GM12878 (cell line): ENCODE measurements at regions not wholly inside any gene's neighbourhood (a gene's known extent, or its start where the extent isn't known, plus 50 kb on each side); places are given as distances from the start of the nearest gene placed in this dataset.

ENCODE experiments used
- ATAC-seq: fragments of 200-7000 bp; cut with Tn5 transposase; 3 replicates; pipeline ENCODE4 v1.9.1; 2020; ENCODE audit warnings: mild to moderate bottlenecking, moderate library complexity
- BruUV-seq: library from RNA; stranded (reverse); fragments of 400-500 nt; replicated peaks from 2 replicates; lab custom pipeline; 2021; lab: Mats Ljungman, UMichigan
- CTCF ChIA-PET: fragments of 300-600 bp; sonication (Branson Sonifier 250); formaldehyde crosslinking; extraction: SDS; loops from one replicate; lab custom pipeline; 2021; ENCODE audit warnings: inconsistent platforms; lab: Yijun Ruan, JAX
- POLR2A ChIA-PET: fragments of 350-600 bp; formaldehyde crosslinking; extraction: SDS; loops from one replicate; lab custom pipeline; 2021; ENCODE audit warnings: inconsistent platforms; lab: Charles Lee
- RAD21 ChIA-PET: fragments of 300-600 bp; sonication (Branson Sonifier 250); formaldehyde crosslinking; loops from one replicate; lab custom pipeline; 2023; ENCODE audit warnings: antibody characterized with exemption; ENCODE audit not compliant: unreplicated experiment; lab: Charles Lee
- SMC1A ChIA-PET: fragments of 300-600 bp; sonication (Branson Sonifier 250); formaldehyde crosslinking; loops from one replicate; lab custom pipeline; 2023; ENCODE audit not compliant: unreplicated experiment, uncharacterized antibody; lab: Charles Lee
- DNase-seq: peaks from one replicate; pipeline ENCODE4 v3.0.0-alpha.2; 2011; ENCODE audit warnings: low read depth, low spot score
- FAIRE-seq: peaks from 3 replicates; lab custom pipeline; 2011; peaks lifted over from hg19 to GRCh38; lab: Jason Lieb, UNC
- H2AFZ ChIP-seq: 2 replicates; pipeline ENCODE4 v1.6.0; 2011; ENCODE audit warnings: low read depth, low read length, control low read depth; ENCODE audit not compliant: control insufficient read depth
- H3K27ac ChIP-seq: 2 replicates; pipeline ENCODE4 v1.5.1; 2011; ENCODE audit warnings: control low read depth; ENCODE audit not compliant: control insufficient read depth, insufficient read depth
- H3K27me3 ChIP-seq, 2 experiments: replicated peaks in 1 of 2; 2 replicates each; pipeline versions ENCODE4 v1.6.0 to v1.6.1; 2011; ENCODE audit warnings: low read length in 1 of 2; ENCODE audit not compliant: control insufficient read depth in 2 of 2, insufficient read depth in 2 of 2
- H3K36me3 ChIP-seq, 2 experiments: 2 replicates each; pipeline ENCODE4 v1.5.1; 2011; ENCODE audit warnings: low read length in 1 of 2; ENCODE audit not compliant: control insufficient read depth in 2 of 2, insufficient read depth in 2 of 2
- H3K4me1 ChIP-seq: 2 replicates; pipeline ENCODE4 v1.6.1; 2011; ENCODE audit warnings: mild to moderate bottlenecking, low read length, moderate library complexity, mixed read lengths; ENCODE audit not compliant: control insufficient read depth, insufficient read depth
- H3K4me2 ChIP-seq: 2 replicates; pipeline ENCODE4 v1.6.0; 2011; ENCODE audit warnings: control low read depth; ENCODE audit not compliant: control insufficient read depth, insufficient read depth
- H3K4me3 ChIP-seq: fragments of 200-600 bp; sonication (generic); 2 replicates; pipeline ENCODE4 v1.5.1; 2016
- H3K79me2 ChIP-seq: 2 replicates; pipeline ENCODE4 v1.6.0; 2011; ENCODE audit warnings: low read length; ENCODE audit not compliant: control insufficient read depth, insufficient read depth
- H3K9ac ChIP-seq: 2 replicates; pipeline ENCODE4 v1.8.0; 2011; ENCODE audit warnings: low read length, control low read depth, mixed read lengths; ENCODE audit not compliant: control insufficient read depth, insufficient read depth
- H3K9me3 ChIP-seq: replicated peaks from 3 replicates; pipeline ENCODE4 v1.5.1; 2011; ENCODE audit warnings: mild to moderate bottlenecking, low read length; ENCODE audit not compliant: control insufficient read depth, insufficient read depth
- H4K20me1 ChIP-seq: 2 replicates; pipeline ENCODE4 v1.6.0; 2011; ENCODE audit not compliant: control insufficient read depth, insufficient read depth
- NR2C1 ChIP-seq: fragments of 450-650 bp; IDR thresholded peaks from 2 replicates; pipeline ENCODE4 v1.6.1; 2017; ENCODE audit warnings: antibody characterized with exemption, mild to moderate bottlenecking, moderate library complexity
- SP1 ChIP-seq: IDR thresholded peaks from one replicate; pipeline ENCODE4 v1.6.1; 2011; ENCODE audit warnings: low read depth, low read length
- WGBS: methylation state at CpG from one replicate; pipeline ENCODE4 v1.1.6; 2016; ENCODE audit warnings: low lambda C conversion rate; ENCODE audit not compliant: insufficient replicate concordance, insufficient coverage; ENCODE audit errors: missing lambda C conversion rate; 5-methylcytosine and 5-hydroxymethylcytosine counted together
- in situ Hi-C: fragments of 300-500 bp; cut with MboI; formaldehyde crosslinking; loops from 9 replicates; pipeline ENCODE4 v1.14.3; 2018; ENCODE audit warnings: mixed read lengths
- intact Hi-C: fragments of 100-400 bp; cut with micrococcal nuclease; formaldehyde crosslinking; loops from one replicate; pipeline ENCODE4 v1.14.2; 2022; ENCODE audit not compliant: unreplicated experiment
- TF ChIP-seq, protein P1 (sequence below): IDR thresholded peaks from 2 replicates; pipeline ENCODE4 v1.6.1; 2012; ENCODE audit warnings: improper control_type of control experiment, low read depth, low read length; ENCODE audit not compliant: insufficient replicate concordance
- TF ChIP-seq, protein P2 (sequence below): IDR thresholded peaks from 2 replicates; pipeline ENCODE4 v1.6.1; 2011; ENCODE audit warnings: mild to moderate bottlenecking, low read depth, low read length, moderate library complexity; ENCODE audit not compliant: insufficient replicate concordance
- TF ChIP-seq, protein P3 (sequence below): fragments of 450-650 bp; formaldehyde crosslinking; IDR thresholded peaks from 2 replicates; pipeline ENCODE4 v1.4.0; 2022; ENCODE audit warnings: mild to moderate bottlenecking, moderate library complexity

DNA sequence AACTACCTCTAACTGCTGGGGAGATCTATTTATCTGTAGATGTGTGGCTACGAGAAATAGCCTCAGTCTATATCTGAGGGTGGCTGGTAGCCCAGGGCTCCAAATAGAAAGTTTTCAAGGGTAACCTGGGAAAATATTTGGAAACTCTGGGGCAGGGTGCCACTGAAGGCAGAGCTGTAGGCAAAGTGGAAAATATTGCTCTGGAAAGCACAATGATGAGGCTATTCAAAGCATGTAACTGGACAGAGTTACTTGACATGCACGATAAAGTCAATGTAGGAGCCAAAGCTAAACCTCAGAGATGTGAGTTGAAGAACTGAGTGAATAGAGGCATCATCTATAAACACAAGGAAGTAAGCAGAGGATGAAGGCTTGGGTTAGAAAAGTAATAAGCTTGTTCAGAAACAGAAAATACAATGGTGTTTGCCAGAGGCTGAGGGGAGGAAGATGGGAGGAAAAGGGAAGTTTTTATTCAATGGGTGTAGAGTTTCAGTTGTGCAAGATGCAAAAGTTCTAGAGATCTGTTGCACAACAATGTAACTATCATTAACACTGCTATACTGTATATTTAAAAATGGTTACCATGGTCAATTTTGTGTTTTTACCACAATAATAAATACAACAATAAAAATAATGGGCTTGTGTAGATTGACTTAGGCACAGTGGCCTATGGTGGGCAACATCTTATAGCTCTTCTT, 171.6 kb downstream of the MBD2 start:
- no peaks in the 10 kb centered on the region for H4K20me1 ChIP-seq
- no peaks in the 10 kb centered on the region for H3K4me1 ChIP-seq
- BruUV-seq: no TSS peak
- no peak overlapping the region for H2AFZ ChIP-seq
- 30% methylated on average over 2 of the region's 2 CpGs for WGBS
- ChIA-PET CTCF (no interaction called here), SMC1A (no interaction called here), POLR2A (no interaction called here), RAD21 (no interaction called here)
- intact Hi-C loops (no loop called here), in situ Hi-C loops (no loop called here)
- H3K79me2 ChIP-seq: no peaks in the 10 kb centered on the region
- ATAC-seq (no peak), DNase-seq (no peak), FAIRE-seq (no peak)
- no peak for TF ChIP-seq NR2C1
- no peaks in the 10 kb centered on the region for H3K9me3 ChIP-seq
- no peak overlapping the region for H3K4me2 ChIP-seq
- no peak overlapping the region for H3K27ac ChIP-seq
- no peaks in the 10 kb centered on the region for H3K27me3 ChIP-seq
- no peak overlapping the region for H3K9ac ChIP-seq
- H3K36me3 ChIP-seq: no peaks in the 10 kb centered on the region
- no peak overlapping the region for H3K4me3 ChIP-seq

DNA sequence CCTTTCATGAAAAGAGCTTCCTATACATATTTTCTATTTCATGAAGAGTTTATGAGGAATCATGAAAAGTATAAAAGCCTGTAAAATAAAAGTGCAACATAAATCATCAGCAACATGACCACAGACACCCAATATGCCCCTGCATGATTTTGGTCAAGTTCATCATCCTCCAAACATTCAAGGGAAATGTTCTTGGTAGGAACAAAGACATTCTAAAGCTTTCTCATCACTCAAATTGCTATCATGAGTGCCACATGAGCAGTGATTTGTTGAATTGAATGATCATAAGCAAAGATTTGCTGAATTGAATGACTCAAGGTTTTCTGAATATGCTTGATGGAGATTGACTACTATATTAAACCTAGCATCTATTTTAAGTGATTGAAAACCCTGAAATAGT, 172.2 kb downstream of the MBD2 start:
- Histone ChIP-seq H3K4me2 (no peak overlapping the region), H3K9me3 (no peaks in the 10 kb centered on the region), H3K4me3 (no peak overlapping the region), H3K4me1 (no peaks in the 10 kb centered on the region), H4K20me1 (no peaks in the 10 kb centered on the region), H3K27me3 (no peaks in the 10 kb centered on the region), H3K27ac (no peak overlapping the region), H3K79me2 (no peaks in the 10 kb centered on the region), H3K36me3 (no peaks in the 10 kb centered on the region), H2AFZ (no peak overlapping the region), H3K9ac (no peak overlapping the region)
- ChIA-PET POLR2A (no interaction called here), SMC1A (no interaction called here), RAD21 (no interaction called here), CTCF (no interaction called here)
- intact Hi-C loops (no loop called here), in situ Hi-C loops (no loop called here)
- ATAC-seq (no peak), DNase-seq (no peak), FAIRE-seq (no peak)
- BruUV-seq: no TSS peak
- TF ChIP-seq, protein P1, sequence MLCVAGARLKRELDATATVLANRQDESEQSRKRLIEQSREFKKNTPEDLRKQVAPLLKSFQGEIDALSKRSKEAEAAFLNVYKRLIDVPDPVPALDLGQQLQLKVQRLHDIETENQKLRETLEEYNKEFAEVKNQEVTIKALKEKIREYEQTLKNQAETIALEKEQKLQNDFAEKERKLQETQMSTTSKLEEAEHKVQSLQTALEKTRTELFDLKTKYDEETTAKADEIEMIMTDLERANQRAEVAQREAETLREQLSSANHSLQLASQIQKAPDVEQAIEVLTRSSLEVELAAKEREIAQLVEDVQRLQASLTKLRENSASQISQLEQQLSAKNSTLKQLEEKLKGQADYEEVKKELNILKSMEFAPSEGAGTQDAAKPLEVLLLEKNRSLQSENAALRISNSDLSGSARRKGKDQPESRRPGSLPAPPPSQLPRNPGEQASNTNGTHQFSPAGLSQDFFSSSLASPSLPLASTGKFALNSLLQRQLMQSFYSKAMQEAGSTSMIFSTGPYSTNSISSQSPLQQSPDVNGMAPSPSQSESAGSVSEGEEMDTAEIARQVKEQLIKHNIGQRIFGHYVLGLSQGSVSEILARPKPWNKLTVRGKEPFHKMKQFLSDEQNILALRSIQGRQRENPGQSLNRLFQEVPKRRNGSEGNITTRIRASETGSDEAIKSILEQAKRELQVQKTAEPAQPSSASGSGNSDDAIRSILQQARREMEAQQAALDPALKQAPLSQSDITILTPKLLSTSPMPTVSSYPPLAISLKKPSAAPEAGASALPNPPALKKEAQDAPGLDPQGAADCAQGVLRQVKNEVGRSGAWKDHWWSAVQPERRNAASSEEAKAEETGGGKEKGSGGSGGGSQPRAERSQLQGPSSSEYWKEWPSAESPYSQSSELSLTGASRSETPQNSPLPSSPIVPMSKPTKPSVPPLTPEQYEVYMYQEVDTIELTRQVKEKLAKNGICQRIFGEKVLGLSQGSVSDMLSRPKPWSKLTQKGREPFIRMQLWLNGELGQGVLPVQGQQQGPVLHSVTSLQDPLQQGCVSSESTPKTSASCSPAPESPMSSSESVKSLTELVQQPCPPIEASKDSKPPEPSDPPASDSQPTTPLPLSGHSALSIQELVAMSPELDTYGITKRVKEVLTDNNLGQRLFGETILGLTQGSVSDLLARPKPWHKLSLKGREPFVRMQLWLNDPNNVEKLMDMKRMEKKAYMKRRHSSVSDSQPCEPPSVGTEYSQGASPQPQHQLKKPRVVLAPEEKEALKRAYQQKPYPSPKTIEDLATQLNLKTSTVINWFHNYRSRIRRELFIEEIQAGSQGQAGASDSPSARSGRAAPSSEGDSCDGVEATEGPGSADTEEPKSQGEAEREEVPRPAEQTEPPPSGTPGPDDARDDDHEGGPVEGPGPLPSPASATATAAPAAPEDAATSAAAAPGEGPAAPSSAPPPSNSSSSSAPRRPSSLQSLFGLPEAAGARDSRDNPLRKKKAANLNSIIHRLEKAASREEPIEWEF: no peak
- TF ChIP-seq, protein P2, sequence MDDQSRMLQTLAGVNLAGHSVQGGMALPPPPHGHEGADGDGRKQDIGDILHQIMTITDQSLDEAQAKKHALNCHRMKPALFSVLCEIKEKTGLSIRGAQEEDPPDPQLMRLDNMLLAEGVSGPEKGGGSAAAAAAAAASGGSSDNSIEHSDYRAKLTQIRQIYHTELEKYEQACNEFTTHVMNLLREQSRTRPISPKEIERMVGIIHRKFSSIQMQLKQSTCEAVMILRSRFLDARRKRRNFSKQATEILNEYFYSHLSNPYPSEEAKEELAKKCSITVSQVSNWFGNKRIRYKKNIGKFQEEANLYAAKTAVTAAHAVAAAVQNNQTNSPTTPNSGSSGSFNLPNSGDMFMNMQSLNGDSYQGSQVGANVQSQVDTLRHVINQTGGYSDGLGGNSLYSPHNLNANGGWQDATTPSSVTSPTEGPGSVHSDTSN: no peak
- TF ChIP-seq, protein P3, sequence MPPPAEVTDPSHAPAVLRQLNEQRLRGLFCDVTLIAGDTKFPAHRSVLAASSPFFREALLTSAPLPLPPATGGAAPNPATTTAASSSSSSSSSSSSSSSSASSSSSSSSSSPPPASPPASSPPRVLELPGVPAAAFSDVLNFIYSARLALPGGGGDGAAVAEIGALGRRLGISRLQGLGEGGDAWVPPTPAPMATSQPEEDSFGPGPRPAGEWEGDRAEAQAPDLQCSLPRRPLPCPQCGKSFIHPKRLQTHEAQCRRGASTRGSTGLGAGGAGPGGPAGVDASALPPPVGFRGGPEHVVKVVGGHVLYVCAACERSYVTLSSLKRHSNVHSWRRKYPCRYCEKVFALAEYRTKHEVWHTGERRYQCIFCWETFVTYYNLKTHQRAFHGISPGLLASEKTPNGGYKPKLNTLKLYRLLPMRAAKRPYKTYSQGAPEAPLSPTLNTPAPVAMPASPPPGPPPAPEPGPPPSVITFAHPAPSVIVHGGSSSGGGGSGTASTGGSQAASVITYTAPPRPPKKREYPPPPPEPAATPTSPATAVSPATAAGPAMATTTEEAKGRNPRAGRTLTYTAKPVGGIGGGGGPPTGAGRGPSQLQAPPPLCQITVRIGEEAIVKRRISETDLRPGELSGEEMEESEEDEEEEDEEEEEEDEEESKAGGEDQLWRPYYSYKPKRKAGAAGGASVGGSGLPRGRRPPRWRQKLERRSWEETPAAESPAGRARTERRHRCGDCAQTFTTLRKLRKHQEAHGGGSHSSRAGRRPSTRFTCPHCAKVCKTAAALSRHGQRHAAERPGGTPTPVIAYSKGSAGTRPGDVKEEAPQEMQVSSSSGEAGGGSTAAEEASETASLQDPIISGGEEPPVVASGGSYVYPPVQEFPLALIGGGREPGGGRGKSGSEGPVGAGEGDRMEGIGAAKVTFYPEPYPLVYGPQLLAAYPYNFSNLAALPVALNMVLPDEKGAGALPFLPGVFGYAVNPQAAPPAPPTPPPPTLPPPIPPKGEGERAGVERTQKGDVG (CRISPR knock-in tag): no peak
- TF ChIP-seq SP1: no peak
